ENCODE measurements at regions not wholly inside any gene's neighbourhood (a gene's known extent, or its start where the extent isn't known, plus 50 kb on each side); places are given as distances from the start of the nearest gene placed in this dataset.

DNA sequence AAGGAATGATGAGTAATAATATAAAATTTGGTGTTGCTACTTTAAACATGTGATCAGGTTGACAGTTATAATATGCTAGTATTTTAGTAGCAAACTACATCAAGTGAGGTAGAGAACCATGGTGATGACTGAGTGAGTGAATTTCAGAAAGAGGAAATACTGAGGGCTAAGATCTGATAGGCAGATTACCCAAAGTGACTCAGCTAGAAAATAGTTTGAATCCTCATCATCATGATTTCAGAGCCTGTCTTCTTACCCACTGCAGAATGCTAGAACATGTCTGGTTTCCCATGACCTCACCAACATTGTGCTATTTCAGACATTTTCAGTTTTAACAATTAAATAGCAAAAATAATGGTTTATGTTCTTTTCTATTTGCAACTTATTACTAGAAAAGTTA, 602.1 kb downstream of the TAF11L14 start:
- Histone ChIP-seq H3K9ac (ENCODE audit: low read length) (no peak overlapping the region), H3K4me3 (ENCODE audit: low read length) (no peak overlapping the region), H3K36me3 (ENCODE audit: control insufficient read depth, insufficient read depth, low read length) (no peaks in the 10 kb centered on the region), H3K27me3 (ENCODE audit: control insufficient read depth, insufficient read depth, low read length) (no peaks in the 10 kb centered on the region), H3K9me3 (ENCODE audit: control insufficient read depth, low read length) (no peaks in the 10 kb centered on the region), H3K4me1 (ENCODE audit: control insufficient read depth, insufficient read depth, low read length) (no peaks in the 10 kb centered on the region)

DNA sequence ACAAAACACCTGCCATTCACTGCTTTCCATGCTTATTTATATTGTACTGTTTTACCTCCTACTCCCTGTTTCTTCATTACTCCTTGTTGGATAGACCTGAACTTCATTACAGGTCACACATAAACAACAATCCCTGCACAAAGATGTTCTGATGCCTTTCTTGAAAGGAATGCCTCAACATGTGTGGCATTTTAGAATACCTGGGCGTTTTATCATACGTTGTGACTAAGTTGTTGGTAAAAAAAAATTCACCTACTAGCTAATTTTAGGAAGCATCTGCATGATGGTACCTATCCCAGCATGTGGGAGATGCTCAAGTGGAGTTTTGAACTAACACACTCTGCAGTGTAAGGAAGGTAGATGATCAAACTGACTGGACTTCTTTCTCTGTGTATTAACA, 604.1 kb downstream of the TAF11L14 start:
- no peaks in the 10 kb centered on the region for H3K9me3 ChIP-seq (ENCODE audit: control insufficient read depth, low read length)
- H3K36me3 ChIP-seq (ENCODE audit: control insufficient read depth, insufficient read depth, low read length) = no peaks in the 10 kb centered on the region
- no peak overlapping the region for H3K4me3 ChIP-seq (ENCODE audit: low read length)
- no peaks in the 10 kb centered on the region for H3K4me1 ChIP-seq (ENCODE audit: control insufficient read depth, insufficient read depth, low read length)
- H3K27me3 ChIP-seq (ENCODE audit: control insufficient read depth, insufficient read depth, low read length) = no peaks in the 10 kb centered on the region
- H3K9ac ChIP-seq (ENCODE audit: low read length) = no peak overlapping the region

DNA sequence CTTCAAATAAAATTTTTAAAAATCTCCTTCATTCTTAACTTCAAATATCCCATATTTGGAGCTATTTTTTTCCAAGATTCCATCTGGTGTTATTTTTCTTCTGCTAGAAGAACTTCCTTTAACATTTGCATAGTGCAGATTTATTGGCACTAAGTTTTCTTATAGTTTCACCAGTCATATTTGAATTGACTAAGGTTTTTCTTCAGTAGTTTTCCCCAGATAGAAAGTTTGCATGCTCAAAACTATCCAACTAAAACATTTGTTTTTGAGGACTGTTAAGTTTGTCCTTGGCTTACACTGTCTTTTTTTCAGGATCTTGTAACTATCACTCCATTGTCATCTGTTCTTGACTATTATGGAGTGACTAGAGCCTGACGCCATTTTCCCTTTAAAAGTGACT, 606.7 kb downstream of the TAF11L14 start:
- Histone ChIP-seq H3K27me3 (ENCODE audit: control insufficient read depth, insufficient read depth, low read length) (no peaks in the 10 kb centered on the region), H3K4me1 (ENCODE audit: control insufficient read depth, insufficient read depth, low read length) (no peaks in the 10 kb centered on the region), H3K9me3 (ENCODE audit: control insufficient read depth, low read length) (no peaks in the 10 kb centered on the region), H3K9ac (ENCODE audit: low read length) (no peak overlapping the region), H3K36me3 (ENCODE audit: control insufficient read depth, insufficient read depth, low read length) (no peaks in the 10 kb centered on the region), H3K4me3 (ENCODE audit: low read length) (no peak overlapping the region)

DNA sequence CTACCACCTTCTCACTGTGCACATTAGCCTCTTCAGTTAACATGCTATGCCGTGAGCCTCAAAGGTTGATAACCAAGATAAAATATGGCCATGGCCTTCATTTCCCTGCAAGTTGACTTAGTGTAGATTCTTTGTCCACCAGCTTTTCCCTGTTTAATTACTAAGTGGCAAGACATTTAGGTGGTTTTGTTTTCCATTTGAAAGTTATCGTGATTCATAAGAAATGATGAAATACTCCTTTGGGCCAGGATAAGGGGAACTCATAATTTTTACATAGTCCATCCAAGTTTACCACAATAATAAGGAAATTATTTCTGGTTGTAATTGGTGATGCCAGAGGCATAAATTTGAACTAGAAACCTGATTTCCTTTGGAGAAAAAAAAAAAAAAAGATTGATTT, 609.6 kb downstream of the TAF11L14 start:
- H3K9me3 ChIP-seq (ENCODE audit: control insufficient read depth, low read length) = no peaks in the 10 kb centered on the region
- no peak overlapping the region for H3K4me3 ChIP-seq (ENCODE audit: low read length)
- H3K9ac ChIP-seq (ENCODE audit: low read length) = no peak overlapping the region
- H3K4me1 ChIP-seq (ENCODE audit: control insufficient read depth, insufficient read depth, low read length) = no peaks in the 10 kb centered on the region
- no peaks in the 10 kb centered on the region for H3K27me3 ChIP-seq (ENCODE audit: control insufficient read depth, insufficient read depth, low read length)
- no peaks in the 10 kb centered on the region for H3K36me3 ChIP-seq (ENCODE audit: control insufficient read depth, insufficient read depth, low read length)

DNA sequence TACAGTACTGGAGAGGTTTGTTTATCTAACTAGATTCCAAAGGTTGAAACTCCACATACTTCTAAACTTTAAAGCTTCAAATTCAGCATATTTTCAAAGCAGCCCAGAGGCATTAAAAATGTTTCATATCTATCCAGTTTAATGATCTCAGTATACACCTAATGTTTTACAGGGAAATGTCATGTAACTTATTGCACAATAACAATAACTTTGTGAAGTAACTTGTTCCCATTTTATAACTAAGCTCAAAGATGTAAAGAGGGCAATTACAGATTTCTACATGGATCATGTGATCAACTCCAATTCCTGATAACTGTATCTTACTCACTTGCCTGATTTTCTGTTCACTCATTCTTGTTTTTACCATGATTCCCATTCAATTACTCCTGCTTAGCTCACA, 610.0 kb downstream of the TAF11L14 start:
- Histone ChIP-seq H3K9me3 (ENCODE audit: control insufficient read depth, low read length) (no peaks in the 10 kb centered on the region), H3K4me3 (ENCODE audit: low read length) (no peak overlapping the region), H3K9ac (ENCODE audit: low read length) (no peak overlapping the region), H3K36me3 (ENCODE audit: control insufficient read depth, insufficient read depth, low read length) (no peaks in the 10 kb centered on the region), H3K27me3 (ENCODE audit: control insufficient read depth, insufficient read depth, low read length) (no peaks in the 10 kb centered on the region), H3K4me1 (ENCODE audit: control insufficient read depth, insufficient read depth, low read length) (no peaks in the 10 kb centered on the region)

DNA sequence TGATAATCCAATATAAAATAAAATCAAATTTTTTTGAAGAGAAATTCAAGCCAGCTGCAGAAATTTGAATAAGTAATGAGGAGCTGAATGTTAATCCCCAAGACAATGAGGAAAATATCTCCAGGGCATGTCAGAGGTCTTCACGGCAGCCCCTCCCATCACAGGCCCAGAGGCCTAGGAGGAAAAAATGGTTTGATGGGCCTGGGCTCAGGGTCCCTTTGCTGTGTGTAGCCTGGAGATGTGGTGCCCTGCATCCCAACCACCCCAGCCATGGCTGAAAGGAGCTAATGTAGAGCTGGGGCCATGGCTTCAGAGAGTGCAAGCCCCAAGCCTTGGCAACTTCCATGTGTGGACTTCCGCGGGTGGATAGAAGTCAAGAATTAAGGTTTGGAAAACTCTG, 618.3 kb downstream of the TAF11L14 start:
- H3K27me3 ChIP-seq (ENCODE audit: control insufficient read depth, insufficient read depth, low read length) = no peaks in the 10 kb centered on the region
- no peaks in the 10 kb centered on the region for H3K9me3 ChIP-seq (ENCODE audit: control insufficient read depth, low read length)
- no peak overlapping the region for H3K4me3 ChIP-seq (ENCODE audit: low read length)
- H3K9ac ChIP-seq (ENCODE audit: low read length) = no peak overlapping the region
- no peaks in the 10 kb centered on the region for H3K4me1 ChIP-seq (ENCODE audit: control insufficient read depth, insufficient read depth, low read length)
- H3K36me3 ChIP-seq (ENCODE audit: control insufficient read depth, insufficient read depth, low read length) = no peaks in the 10 kb centered on the region

DNA sequence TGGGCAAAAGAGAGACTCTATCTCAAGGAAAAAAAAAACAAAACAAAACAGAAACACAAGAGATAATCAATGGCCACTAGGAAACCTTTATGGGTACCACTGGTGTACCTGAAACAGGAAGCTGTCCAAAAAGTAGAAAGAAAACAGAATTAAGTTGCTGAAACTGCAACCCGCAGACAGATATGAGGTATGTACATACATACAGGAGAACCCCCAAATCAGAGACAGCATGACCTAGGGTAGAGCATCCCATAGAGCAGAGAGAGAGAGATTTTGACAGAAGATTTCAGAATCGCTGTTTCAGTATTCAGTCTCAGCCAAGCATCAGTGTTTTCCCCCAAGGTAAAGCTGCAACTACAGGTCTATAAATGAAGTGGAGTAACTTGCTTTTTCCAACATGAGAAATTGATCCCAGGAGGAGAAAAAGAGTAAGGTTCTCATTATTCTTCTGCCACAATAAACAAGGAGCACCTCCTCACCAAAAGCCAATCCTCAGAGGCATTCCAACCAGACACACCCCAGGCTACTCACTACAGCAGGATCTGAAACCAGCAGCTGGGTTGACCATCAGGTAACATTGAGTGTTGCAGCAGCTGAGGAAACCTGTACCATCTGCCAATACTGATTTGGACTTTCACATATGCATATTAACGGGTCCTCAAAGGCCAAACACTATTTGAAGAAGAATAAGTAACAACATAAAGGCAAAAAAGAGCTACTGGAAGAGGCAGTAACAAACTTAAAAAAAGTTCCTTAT, 630.0 kb downstream of the TAF11L14 start:
- Histone ChIP-seq H3K4me3 (ENCODE audit: low read length) (no peak overlapping the region), H3K4me1 (ENCODE audit: control insufficient read depth, insufficient read depth, low read length) (no peaks in the 10 kb centered on the region), H3K9me3 (ENCODE audit: control insufficient read depth, low read length) (no peaks in the 10 kb centered on the region), H3K36me3 (ENCODE audit: control insufficient read depth, insufficient read depth, low read length) (no peaks in the 10 kb centered on the region), H3K9ac (ENCODE audit: low read length) (no peak overlapping the region), H3K27me3 (ENCODE audit: control insufficient read depth, insufficient read depth, low read length) (no peaks in the 10 kb centered on the region)

DNA sequence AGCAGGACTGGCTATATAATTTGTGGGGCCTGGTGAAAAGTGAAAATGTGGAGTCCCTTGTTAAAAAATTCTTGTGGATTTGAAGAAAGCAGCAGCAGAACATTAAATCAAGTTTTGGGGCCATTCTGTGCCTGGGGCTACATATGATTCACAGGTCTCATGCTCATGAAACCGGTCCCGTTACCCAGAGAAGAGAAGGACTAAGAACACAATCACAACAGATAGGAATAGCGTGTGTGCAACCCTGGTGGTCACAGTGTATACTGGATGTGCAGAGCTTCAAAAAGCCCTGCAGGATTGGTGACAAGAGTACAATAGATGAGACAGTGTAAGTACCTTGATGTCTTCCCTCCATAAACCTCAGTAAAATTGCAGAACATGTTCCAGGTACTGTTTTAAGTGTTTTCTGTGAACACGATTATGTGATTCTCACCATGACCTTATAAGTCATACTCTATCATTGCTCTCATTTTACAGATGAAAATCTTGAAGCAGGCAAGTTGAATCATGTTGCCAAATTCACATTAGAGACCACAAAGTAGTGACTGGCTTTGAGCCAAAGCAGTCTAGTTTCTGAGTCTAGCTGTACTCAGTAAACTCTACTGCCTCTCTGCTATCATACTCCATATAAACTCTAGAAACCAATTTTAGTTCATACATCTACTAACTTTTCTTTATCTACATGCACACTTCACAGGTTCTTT, 636.5 kb downstream of the TAF11L14 start:
- Histone ChIP-seq H3K9me3 (ENCODE audit: control insufficient read depth, low read length) (no peaks in the 10 kb centered on the region), H3K9ac (ENCODE audit: low read length) (no peak overlapping the region), H3K4me1 (ENCODE audit: control insufficient read depth, insufficient read depth, low read length) (no peaks in the 10 kb centered on the region), H3K36me3 (ENCODE audit: control insufficient read depth, insufficient read depth, low read length) (no peaks in the 10 kb centered on the region), H3K27me3 (ENCODE audit: control insufficient read depth, insufficient read depth, low read length) (no peaks in the 10 kb centered on the region), H3K4me3 (ENCODE audit: low read length) (no peak overlapping the region)

DNA sequence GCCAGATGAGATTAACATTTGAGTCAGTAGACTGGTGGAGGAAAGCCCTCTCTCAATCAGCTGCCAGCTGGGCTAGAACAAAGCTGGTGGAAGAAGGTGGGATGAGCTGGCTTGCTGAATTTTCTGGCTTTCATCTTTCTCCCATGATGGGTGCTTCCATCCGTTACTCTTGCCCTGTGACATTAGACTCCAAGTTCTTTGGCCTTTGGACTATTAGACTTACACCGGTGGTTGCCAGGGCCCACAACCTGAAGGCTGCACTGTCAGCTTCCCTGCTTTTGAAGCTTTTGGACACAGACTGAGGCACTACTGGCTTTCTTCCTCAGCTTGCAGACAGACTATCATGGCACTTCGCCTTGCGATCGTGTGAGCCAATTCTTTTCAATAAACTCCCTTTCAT, 642.7 kb downstream of the TAF11L14 start:
- Histone ChIP-seq H3K4me1 (ENCODE audit: control insufficient read depth, insufficient read depth, low read length) (no peaks in the 10 kb centered on the region), H3K36me3 (ENCODE audit: control insufficient read depth, insufficient read depth, low read length) (no peaks in the 10 kb centered on the region), H3K9ac (ENCODE audit: low read length) (no peak overlapping the region), H3K4me3 (ENCODE audit: low read length) (no peak overlapping the region), H3K27me3 (ENCODE audit: control insufficient read depth, insufficient read depth, low read length) (no peaks in the 10 kb centered on the region), H3K9me3 (ENCODE audit: control insufficient read depth, low read length) (no peaks in the 10 kb centered on the region)

DNA sequence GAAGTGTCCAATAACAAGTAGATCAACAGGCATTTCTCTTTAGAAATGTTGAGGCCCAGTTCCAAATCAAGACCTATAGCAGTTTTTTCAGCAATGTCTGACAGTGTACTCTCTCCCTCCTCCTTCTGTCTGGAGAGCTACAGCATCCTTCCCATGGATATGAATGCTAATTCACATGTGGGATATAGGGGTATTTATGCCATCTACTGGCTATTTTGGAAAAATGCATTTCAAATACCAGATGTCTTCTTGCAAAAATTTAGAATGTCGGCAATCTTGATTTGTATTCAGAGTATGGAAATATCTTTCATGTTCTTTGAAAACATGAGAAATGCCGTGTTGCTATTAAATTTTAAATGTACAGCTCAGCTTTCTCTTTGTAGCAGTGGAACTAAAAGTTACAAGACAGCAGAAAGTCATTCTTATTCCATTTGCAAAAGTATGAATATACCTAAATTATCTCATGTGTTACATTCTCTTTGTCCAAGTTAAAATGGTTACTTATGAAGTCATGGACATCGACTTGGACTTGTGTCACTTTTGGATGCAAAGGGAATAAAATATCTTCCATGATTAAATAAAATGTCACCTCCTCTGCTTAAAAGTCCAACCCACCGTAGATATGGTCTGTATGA, 647.8 kb downstream of the TAF11L14 start:
- Histone ChIP-seq H3K4me3 (ENCODE audit: low read length) (no peak overlapping the region), H3K4me1 (ENCODE audit: control insufficient read depth, insufficient read depth, low read length) (no peaks in the 10 kb centered on the region), H3K9me3 (ENCODE audit: control insufficient read depth, low read length) (no peaks in the 10 kb centered on the region), H3K9ac (ENCODE audit: low read length) (no peak overlapping the region), H3K27me3 (ENCODE audit: control insufficient read depth, insufficient read depth, low read length) (no peaks in the 10 kb centered on the region), H3K36me3 (ENCODE audit: control insufficient read depth, insufficient read depth, low read length) (no peaks in the 10 kb centered on the region)

DNA sequence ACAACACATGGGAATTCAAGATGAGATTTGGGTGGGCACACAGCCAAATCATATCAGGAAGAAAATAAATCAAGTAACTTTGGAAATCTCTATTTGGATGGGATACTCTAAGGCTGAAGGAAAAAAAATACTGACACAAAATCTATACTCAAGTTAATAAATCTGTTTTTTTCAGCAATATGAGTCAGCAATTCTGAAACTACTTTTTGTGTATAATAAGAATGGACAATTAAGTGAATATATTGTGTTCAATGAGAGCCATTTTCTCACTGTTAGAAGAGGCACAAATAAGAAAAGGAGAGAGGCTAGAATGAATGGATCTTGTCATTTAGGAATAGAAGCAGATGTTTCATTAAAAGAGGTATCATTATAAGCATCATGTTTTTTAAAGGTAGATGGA, 651.0 kb downstream of the TAF11L14 start:
- no peaks in the 10 kb centered on the region for H3K9me3 ChIP-seq (ENCODE audit: control insufficient read depth, low read length)
- no peaks in the 10 kb centered on the region for H3K4me1 ChIP-seq (ENCODE audit: control insufficient read depth, insufficient read depth, low read length)
- H3K36me3 ChIP-seq (ENCODE audit: control insufficient read depth, insufficient read depth, low read length) = no peaks in the 10 kb centered on the region
- no peak overlapping the region for H3K4me3 ChIP-seq (ENCODE audit: low read length)
- H3K27me3 ChIP-seq (ENCODE audit: control insufficient read depth, insufficient read depth, low read length) = no peaks in the 10 kb centered on the region
- H3K9ac ChIP-seq (ENCODE audit: low read length) = no peak overlapping the region

DNA sequence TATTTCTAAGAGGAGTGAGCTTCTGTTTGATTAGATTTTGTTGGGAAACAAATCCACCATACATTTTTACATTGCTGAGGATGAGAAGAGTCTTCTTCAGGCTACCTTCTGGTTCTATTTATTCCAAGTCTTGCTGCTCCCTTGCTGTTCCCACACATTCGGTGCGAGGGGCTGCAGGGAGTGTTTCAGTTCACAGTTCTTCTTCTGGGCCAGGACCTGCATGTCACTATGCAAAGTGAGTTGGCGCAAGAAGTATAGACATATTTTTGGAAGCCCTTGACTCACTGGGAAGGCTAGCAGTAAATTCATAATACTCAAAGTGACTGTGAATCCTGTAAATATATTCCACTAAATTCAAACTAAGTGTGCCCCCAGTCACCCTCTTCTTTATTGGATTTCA, 657.9 kb downstream of the TAF11L14 start:
- no peaks in the 10 kb centered on the region for H3K9me3 ChIP-seq (ENCODE audit: control insufficient read depth, low read length)
- H3K4me3 ChIP-seq (ENCODE audit: low read length) = no peak overlapping the region
- H3K27me3 ChIP-seq (ENCODE audit: control insufficient read depth, insufficient read depth, low read length) = no peaks in the 10 kb centered on the region
- no peaks in the 10 kb centered on the region for H3K4me1 ChIP-seq (ENCODE audit: control insufficient read depth, insufficient read depth, low read length)
- H3K9ac ChIP-seq (ENCODE audit: low read length) = no peak overlapping the region
- no peaks in the 10 kb centered on the region for H3K36me3 ChIP-seq (ENCODE audit: control insufficient read depth, insufficient read depth, low read length)

Measured in mucosa of stomach (tissue), 1 donor.